K562 (cell line): ENCODE measurements at regions not wholly inside any gene's neighbourhood (a gene's known extent, or its start where the extent isn't known, plus 50 kb on each side); places are given as distances from the start of the nearest gene placed in this dataset.

Source experiments
- ATAC-seq: fragments of 200-7000 bp; cut with Tn5 transposase; 3 replicates; pipeline ENCODE4 v1.9.1; 2020; ENCODE audit warnings: moderate library complexity
- BruUV-seq: library from RNA; stranded (reverse); fragments of 400-500 nt; replicated peaks from 2 replicates; lab custom pipeline; 2021; lab: Mats Ljungman, UMichigan
- CTCF ChIA-PET: fragments of 300-600 bp; formaldehyde crosslinking; extraction: SDS; loops from one replicate; lab custom pipeline; 2021; ENCODE audit warnings: low intra/inter-chr PET ratio; lab: Yijun Ruan, JAX
- POLR2A ChIA-PET: fragments of 300-600, 350-650 bp; sonication (Branson Sonifier 250); formaldehyde crosslinking; extraction: SDS; loops from one replicate; lab custom pipeline; 2021; ENCODE audit warnings: antibody characterized with exemption, inconsistent platforms; lab: Yijun Ruan, JAX
- DNase-seq, 4 experiments: peaks; one replicate each; pipeline versions ENCODE4 v3.0.0 to v3.0.0-alpha.2; 2011 to 2018; ENCODE audit warnings: low spot score in 3 of 4, mixed read lengths in 3 of 4; ENCODE audit errors: extremely low read depth in 1 of 4
- FAIRE-seq: peaks from 2 replicates; lab custom pipeline; 2011; peaks lifted over from hg19 to GRCh38; lab: Jason Lieb, UNC
- H2AFZ ChIP-seq: 2 replicates; pipeline ENCODE4 v1.6.0; 2011; ENCODE audit warnings: low read depth, low read length, control low read depth, inconsistent platforms
- H3K27ac ChIP-seq: fragments of 200-600 bp; 3 replicates; pipeline ENCODE4 v1.8.0; 2011; ENCODE audit warnings: low read depth, mild to moderate bottlenecking, control low read depth, inconsistent platforms, low read length, moderate library complexity, mixed read lengths; ENCODE audit errors: extremely low read depth
- H3K27me3 ChIP-seq, 2 experiments: fragments of 300-600 bp in 1 of 2; 2 replicates in 1 of 2; 3 replicates in 1 of 2; pipeline versions ENCODE4 v1.6.0 to v1.8.0; 2011; ENCODE audit warnings: inconsistent platforms in 2 of 2, low read length in 2 of 2, mild to moderate bottlenecking in 1 of 2, mixed read lengths in 1 of 2, moderate library complexity in 1 of 2; ENCODE audit not compliant: control insufficient read depth in 2 of 2, insufficient read depth in 2 of 2
- H3K36me3 ChIP-seq: fragments of 300-600 bp; 3 replicates; pipeline ENCODE4 v1.8.0; 2011; ENCODE audit warnings: mild to moderate bottlenecking, low read length, inconsistent platforms; ENCODE audit not compliant: control insufficient read depth, insufficient read depth
- H3K4me1 ChIP-seq, 2 experiments: fragments of 200-600 bp in 1 of 2; replicated peaks in 1 of 2; 2 replicates in 1 of 2; 3 replicates in 1 of 2; pipeline versions ENCODE4 v1.5.1 to v1.8.0; 2011; ENCODE audit warnings: inconsistent platforms in 2 of 2, low read length in 2 of 2, mild to moderate bottlenecking in 1 of 2, mixed read lengths in 1 of 2, moderate library complexity in 1 of 2; ENCODE audit not compliant: control insufficient read depth in 2 of 2, insufficient read depth in 2 of 2
- H3K4me2 ChIP-seq: 2 replicates; pipeline ENCODE4 v1.6.1; 2011; ENCODE audit warnings: low read length, control low read depth, inconsistent platforms, mixed read lengths; ENCODE audit not compliant: insufficient read depth
- H3K4me3 ChIP-seq: fragments of 200-600 bp; sonication (generic), shearing (Covaris generic); 2 replicates; pipeline ENCODE4 v1.5.1; 2016; ENCODE audit warnings: control low read depth, inconsistent platforms
- H3K79me2 ChIP-seq: fragments of 200-600 bp; 3 replicates; pipeline ENCODE4 v1.8.0; 2011; ENCODE audit warnings: low read length, inconsistent platforms; ENCODE audit not compliant: control insufficient read depth, insufficient read depth
- H3K9ac ChIP-seq, 2 experiments: 2 replicates each; pipeline versions ENCODE4 v1.6.0 to v1.6.1; 2011; ENCODE audit warnings: low read depth in 2 of 2, low read length in 2 of 2, control low read depth in 1 of 2, inconsistent platforms in 1 of 2, mild to moderate bottlenecking in 1 of 2, mixed read lengths in 1 of 2; ENCODE audit not compliant: insufficient read depth in 1 of 2
- H3K9me1 ChIP-seq: one replicate; pipeline ENCODE4 v1.6.0; 2011; ENCODE audit warnings: inconsistent platforms, mild to moderate bottlenecking, low read length, moderate library complexity; ENCODE audit not compliant: control insufficient read depth, insufficient read depth
- H3K9me3 ChIP-seq: replicated peaks from 2 replicates; pipeline ENCODE4 v1.5.1; 2011; ENCODE audit warnings: low read depth, low read length, inconsistent platforms; ENCODE audit not compliant: control insufficient read depth, insufficient read depth
- H4K20me1 ChIP-seq: replicated peaks from 2 replicates; pipeline ENCODE4 v1.6.1; 2011; ENCODE audit warnings: low read length, inconsistent platforms, mixed read lengths; ENCODE audit not compliant: control insufficient read depth, insufficient read depth
- KAT8 ChIP-seq: fragments of 450-650 bp; IDR thresholded peaks from 2 replicates; pipeline ENCODE4 v1.6.1; 2016; ENCODE audit warnings: low read depth, mild to moderate bottlenecking
- PHB ChIP-seq: fragments of 250-450 bp; sonication (Bioruptor Pico); IDR thresholded peaks from 2 replicates; pipeline ENCODE4 v1.5.0; 2021
- PPARD ChIP-seq: fragments of 250-450 bp; sonication (Bioruptor Pico); IDR thresholded peaks from 2 replicates; pipeline ENCODE4 v1.8.0; 2022; ENCODE audit warnings: inconsistent platforms, mild to moderate bottlenecking, moderate library complexity
- TCF7L2 ChIP-seq: fragments of 150-350 bp; IDR thresholded peaks from 2 replicates; pipeline ENCODE4 v1.6.1; 2016; ENCODE audit warnings: low read depth, mild to moderate bottlenecking, low read length, moderate library complexity
- ZBTB1 ChIP-seq: sonication (generic); formaldehyde crosslinking; IDR thresholded peaks from 2 replicates; pipeline ENCODE4 v1.8.1; 2023; ENCODE audit warnings: missing genetic modification reagents, low read depth, mild to moderate bottlenecking, borderline replicate concordance
- ZBTB8A ChIP-seq: fragments of 450-650 bp; IDR thresholded peaks from 2 replicates; pipeline ENCODE4 v1.6.1; 2018; ENCODE audit warnings: mild to moderate bottlenecking, moderate library complexity; ENCODE audit not compliant: partially characterized antibody
- WGBS: fragments of 100-300 bp; shearing (Covaris generic); methylation state at CpG from one replicate; pipeline ENCODE4 v1.1.6; 2016; ENCODE audit warnings: low coverage, mixed read lengths; ENCODE audit not compliant: insufficient coverage; ENCODE audit errors: missing lambda C conversion rate; 5-methylcytosine and 5-hydroxymethylcytosine counted together
- in situ Hi-C: fragments of 300-500 bp; cut with MboI; formaldehyde crosslinking; loops from 4 replicates; pipeline ENCODE4 v1.15.0; 2018; ENCODE audit warnings: inconsistent platforms, mixed read lengths
- intact Hi-C: fragments of 100-400 bp; cut with micrococcal nuclease; formaldehyde crosslinking; loops from 2 replicates; pipeline ENCODE4 v1.14.2; 2022
- TF ChIP-seq, protein P1 (sequence below): fragments of 250-450 bp; sonication (Bioruptor Pico); IDR thresholded peaks from 2 replicates; pipeline ENCODE4 v1.8.0; 2022; ENCODE audit warnings: inconsistent platforms, mild to moderate bottlenecking, moderate library complexity, borderline replicate concordance
- TF ChIP-seq, protein P2 (sequence below): fragments of 250-450 bp; sonication (Bioruptor Pico); IDR thresholded peaks from 2 replicates; pipeline ENCODE4 v1.5.0; 2021

DNA sequence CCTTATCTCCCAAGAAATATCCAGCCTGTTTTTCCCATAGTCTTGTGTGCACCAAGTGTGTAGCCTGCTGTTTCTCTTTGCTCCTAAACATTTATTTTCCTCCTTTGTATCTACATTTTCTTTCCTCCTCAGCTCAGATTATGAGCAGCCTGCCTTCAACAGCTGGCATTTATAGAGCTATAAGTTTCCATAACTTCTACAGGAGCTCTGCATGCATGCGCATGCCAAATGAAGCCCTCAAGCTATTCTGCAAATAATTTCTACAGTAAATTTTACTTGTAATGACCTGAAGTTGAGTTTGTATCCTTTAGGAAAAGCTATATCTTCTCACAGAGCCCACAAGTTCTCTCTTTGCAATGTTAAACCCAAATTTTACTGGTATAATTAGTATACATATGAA is 699.5 kb downstream of the CETN3 start:
- BruUV-seq: no TSS peak
- DNase-seq (no peak), ATAC-seq (no peak), FAIRE-seq (no peak)
- Histone ChIP-seq H3K9me1 (no peaks in the 10 kb centered on the region), H2AFZ (no peak overlapping the region), H3K27ac (no peak overlapping the region), H3K79me2 (no peaks in the 10 kb centered on the region), H3K36me3 (no peaks in the 10 kb centered on the region), H4K20me1 (no peaks in the 10 kb centered on the region), H3K4me1 (no peaks in the 10 kb centered on the region), H3K4me3 (no peak overlapping the region), H3K4me2 (no peak overlapping the region), H3K9ac (no peak overlapping the region), H3K9me3 (no peaks in the 10 kb centered on the region), H3K27me3 (no peaks in the 10 kb centered on the region)
- in situ Hi-C loops (no loop called here), intact Hi-C loops (no loop called here)
- TF ChIP-seq ZBTB1 (CRISPR knock-in tag) (no peak), KAT8 (no peak), PHB (CRISPR knock-in tag) (no peak), ZBTB8A (no peak), PPARD (CRISPR knock-in tag) (no peak), TCF7L2 (no peak)
- TF ChIP-seq, protein P1, sequence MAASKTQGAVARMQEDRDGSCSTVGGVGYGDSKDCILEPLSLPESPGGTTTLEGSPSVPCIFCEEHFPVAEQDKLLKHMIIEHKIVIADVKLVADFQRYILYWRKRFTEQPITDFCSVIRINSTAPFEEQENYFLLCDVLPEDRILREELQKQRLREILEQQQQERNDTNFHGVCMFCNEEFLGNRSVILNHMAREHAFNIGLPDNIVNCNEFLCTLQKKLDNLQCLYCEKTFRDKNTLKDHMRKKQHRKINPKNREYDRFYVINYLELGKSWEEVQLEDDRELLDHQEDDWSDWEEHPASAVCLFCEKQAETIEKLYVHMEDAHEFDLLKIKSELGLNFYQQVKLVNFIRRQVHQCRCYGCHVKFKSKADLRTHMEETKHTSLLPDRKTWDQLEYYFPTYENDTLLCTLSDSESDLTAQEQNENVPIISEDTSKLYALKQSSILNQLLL (CRISPR knock-in tag): no peak
- TF ChIP-seq, protein P2, sequence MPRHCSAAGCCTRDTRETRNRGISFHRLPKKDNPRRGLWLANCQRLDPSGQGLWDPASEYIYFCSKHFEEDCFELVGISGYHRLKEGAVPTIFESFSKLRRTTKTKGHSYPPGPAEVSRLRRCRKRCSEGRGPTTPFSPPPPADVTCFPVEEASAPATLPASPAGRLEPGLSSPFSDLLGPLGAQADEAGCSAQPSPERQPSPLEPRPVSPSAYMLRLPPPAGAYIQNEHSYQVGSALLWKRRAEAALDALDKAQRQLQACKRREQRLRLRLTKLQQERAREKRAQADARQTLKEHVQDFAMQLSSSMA: no peak
- ChIA-PET POLR2A (interaction anchor here (0.5 kb wide), 1 partner anchor 577 kb away, joined by 3 read pairs; no protein-coding TSS in a partner anchor), CTCF (no interaction called here)
- 0% methylated on average over 1 of the region's 1 CpG for WGBS
